Stimulated activated CD8-positive, alpha-beta memory T cell treated with anti-CD3 and anti-CD28 coated beads, Interleukin-4, amount 100 ng/mL, for 48 hours (primary cell): ENCODE measurements at regions not wholly inside any gene's neighbourhood (a gene's known extent, or its start where the extent isn't known, plus 50 kb on each side); places are given as distances from the start of the nearest gene placed in this dataset.

Source experiments
- DNase-seq: peaks from one replicate; pipeline ENCODE4 v3.0.0-alpha.2; 2020

GRCh38 chr1:184329245-184329953 is 57.4 kb upstream of the C1orf21 start:
- no peak for DNase-seq

- DNase-seq, result no peak
Measured at GRCh38 chr1:184329962-184330868, 56.6 kb upstream of the C1orf21 start.

- DNase-seq, result no peak
Measured at GRCh38 chr1:184330875-184331274, 56.0 kb upstream of the C1orf21 start.
